VCaP (cell line): ENCODE measurements at regions not wholly inside any gene's neighbourhood (a gene's known extent, or its start where the extent isn't known, plus 50 kb on each side); places are given as distances from the start of the nearest gene placed in this dataset.

ENCODE experiments used
- H3K27ac ChIP-seq: fragments of 450-650 bp; 2 replicates; pipeline ENCODE4 v1.5.1; 2017
- TF ChIP-seq, protein P1 (sequence below): fragments of 450-650 bp; conservative IDR thresholded peaks from 2 replicates; pipeline ENCODE4 v1.5.1; 2017; ENCODE audit warnings: mild to moderate bottlenecking, moderate library complexity

- TF ChIP-seq, protein P1, sequence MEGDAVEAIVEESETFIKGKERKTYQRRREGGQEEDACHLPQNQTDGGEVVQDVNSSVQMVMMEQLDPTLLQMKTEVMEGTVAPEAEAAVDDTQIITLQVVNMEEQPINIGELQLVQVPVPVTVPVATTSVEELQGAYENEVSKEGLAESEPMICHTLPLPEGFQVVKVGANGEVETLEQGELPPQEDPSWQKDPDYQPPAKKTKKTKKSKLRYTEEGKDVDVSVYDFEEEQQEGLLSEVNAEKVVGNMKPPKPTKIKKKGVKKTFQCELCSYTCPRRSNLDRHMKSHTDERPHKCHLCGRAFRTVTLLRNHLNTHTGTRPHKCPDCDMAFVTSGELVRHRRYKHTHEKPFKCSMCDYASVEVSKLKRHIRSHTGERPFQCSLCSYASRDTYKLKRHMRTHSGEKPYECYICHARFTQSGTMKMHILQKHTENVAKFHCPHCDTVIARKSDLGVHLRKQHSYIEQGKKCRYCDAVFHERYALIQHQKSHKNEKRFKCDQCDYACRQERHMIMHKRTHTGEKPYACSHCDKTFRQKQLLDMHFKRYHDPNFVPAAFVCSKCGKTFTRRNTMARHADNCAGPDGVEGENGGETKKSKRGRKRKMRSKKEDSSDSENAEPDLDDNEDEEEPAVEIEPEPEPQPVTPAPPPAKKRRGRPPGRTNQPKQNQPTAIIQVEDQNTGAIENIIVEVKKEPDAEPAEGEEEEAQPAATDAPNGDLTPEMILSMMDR: no peak
- no peak overlapping the region for H3K27ac ChIP-seq
Measured at GRCh38 chr11:127888386-127888785, 699.0 kb downstream of the ETS1 start.

DNA sequence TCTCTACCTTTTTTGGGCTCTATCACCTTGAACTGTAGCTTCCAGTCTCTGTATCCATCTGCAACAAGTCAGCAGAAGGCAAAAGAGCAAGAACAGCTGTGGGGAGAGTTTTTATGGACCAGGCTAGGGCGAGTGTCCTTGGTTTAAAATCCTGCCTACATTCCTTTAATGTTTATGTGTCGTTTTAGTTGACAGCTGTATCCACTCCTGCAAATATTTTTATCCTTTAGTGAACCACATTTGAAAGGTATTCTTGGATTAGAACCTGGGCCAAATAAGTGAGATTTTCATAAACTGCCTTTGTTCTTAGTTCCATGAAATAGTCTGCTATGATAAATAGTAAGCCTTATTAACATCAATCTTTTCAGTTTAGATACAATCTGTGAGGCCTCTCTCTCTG lies 712.2 kb downstream of the ETS1 start:
- no peak overlapping the region for H3K27ac ChIP-seq
- TF ChIP-seq, protein P1: no peak

GRCh38 chr11:127873478-127873877 lies 713.9 kb downstream of the ETS1 start:
- H3K27ac ChIP-seq: no peak overlapping the region
- TF ChIP-seq, protein P1: no peak

GRCh38 chr11:127866109-127866508 lies 721.2 kb downstream of the ETS1 start:
- H3K27ac ChIP-seq: no peak overlapping the region
- TF ChIP-seq, protein P1: no peak

DNA sequence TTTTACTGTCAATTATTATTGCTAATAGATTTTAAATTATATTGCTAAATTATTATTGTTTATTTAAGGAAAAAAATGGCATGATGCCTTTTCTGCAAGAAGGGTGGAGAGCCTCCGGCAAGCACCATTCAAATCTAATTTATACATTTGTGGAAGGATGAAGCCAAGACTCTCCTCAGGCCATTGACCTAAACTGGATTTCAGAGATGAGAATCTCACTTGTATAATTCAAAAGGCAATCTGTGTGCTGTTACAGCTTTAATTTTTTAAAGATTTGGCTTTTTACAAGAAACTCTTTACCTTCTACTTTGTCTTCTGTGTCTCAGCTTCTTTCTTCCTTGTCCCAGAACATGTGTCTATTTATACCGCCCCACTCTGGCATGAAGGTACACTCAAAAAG lies 722.5 kb downstream of the ETS1 start:
- H3K27ac ChIP-seq: no peak overlapping the region
- TF ChIP-seq, protein P1: no peak

DNA sequence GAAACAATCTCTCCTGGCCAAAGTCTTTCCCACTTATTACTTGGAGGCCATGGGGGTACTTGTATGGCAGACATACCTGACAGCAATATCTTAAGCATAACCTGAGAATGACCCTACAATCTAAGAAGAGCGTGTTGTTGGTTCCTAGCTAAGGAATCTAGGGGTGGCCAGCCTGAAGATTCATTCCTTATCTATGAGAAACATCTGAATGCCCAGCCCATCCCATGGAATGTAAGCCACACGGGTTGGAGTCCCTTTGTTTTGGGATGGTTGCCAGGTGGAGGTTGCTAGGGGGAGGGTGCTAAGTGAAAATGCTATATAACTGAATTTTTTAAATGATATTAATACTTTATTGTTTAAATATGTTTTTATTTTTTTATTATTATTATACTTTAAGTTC lies 725.0 kb downstream of the ETS1 start:
- TF ChIP-seq, protein P1: no peak
- no peak overlapping the region for H3K27ac ChIP-seq

- TF ChIP-seq, protein P1: no peak
- H3K27ac ChIP-seq: no peak overlapping the region
Measured at GRCh38 chr11:127859941-127860354, 727.4 kb downstream of the ETS1 start.

GRCh38 chr11:127844876-127845275 lies 742.5 kb downstream of the ETS1 start:
- TF ChIP-seq, protein P1: no peak
- no peak overlapping the region for H3K27ac ChIP-seq
